Natural killer cell (primary cell): ENCODE measurements at regions not wholly inside any gene's neighbourhood (a gene's known extent, or its start where the extent isn't known, plus 50 kb on each side); places are given as distances from the start of the nearest gene placed in this dataset.
"Not testable (repeated sequence)": the region's sequence is repeated elsewhere in the genome, so short reads cannot be mapped to it uniquely, and the experiment has no call there.

Source experiments
- ATAC-seq, 3 donors: fragments of 150-1000 bp in 2 of 3; fragments of 200-7000 bp in 1 of 3; cut with Tn5 transposase; 1 replicate in 1 of 3; 2 replicates in 2 of 3; pipeline ENCODE4 v1.10.0; 2021; ENCODE audit warnings: mild to moderate bottlenecking in 2 of 3, moderate library complexity in 2 of 3
- DNase-seq, 2 donors: peaks; one replicate each; pipeline versions ENCODE4 v3.0.0 to v3.0.0-alpha.2; 2013 to 2021; ENCODE audit warnings: mixed read lengths in 1 of 2
- H3K27ac ChIP-seq: one replicate; pipeline ENCODE4 v1.5.1; 2013; ENCODE audit warnings: mild to moderate bottlenecking, low read length
- H3K27me3 ChIP-seq: one replicate; pipeline ENCODE4 v1.6.1; 2013; ENCODE audit warnings: low read length; ENCODE audit not compliant: control insufficient read depth, insufficient read depth
- H3K36me3 ChIP-seq: one replicate; pipeline ENCODE4 v1.6.1; 2013; ENCODE audit warnings: low read length; ENCODE audit not compliant: control insufficient read depth, insufficient read depth
- H3K4me1 ChIP-seq: one replicate; pipeline ENCODE4 v1.6.1; 2013; ENCODE audit warnings: low read length; ENCODE audit not compliant: control insufficient read depth, insufficient read depth
- H3K4me3 ChIP-seq: one replicate; pipeline ENCODE4 v1.5.1; 2013; ENCODE audit warnings: low read length
- H3K9me3 ChIP-seq: one replicate; pipeline ENCODE4 v1.6.1; 2013; ENCODE audit warnings: low read length; ENCODE audit not compliant: control insufficient read depth, insufficient read depth
- H3K27ac Mint-ChIP-seq, 2 donors: one replicate each; pipeline ENCODE4 v1.8.0; 2022; ENCODE audit warnings: mild to moderate bottlenecking in 2 of 2, mixed read lengths in 2 of 2, moderate library complexity in 1 of 2
- H3K27me3 Mint-ChIP-seq, 2 donors: one replicate each; pipeline ENCODE4 v1.8.0; 2022; ENCODE audit warnings: low read depth in 2 of 2, mixed read lengths in 2 of 2
- H3K36me3 Mint-ChIP-seq: one replicate; pipeline ENCODE4 v1.8.0; 2022; ENCODE audit warnings: mixed read lengths
- H3K4me1 Mint-ChIP-seq, 2 donors: one replicate each; pipeline ENCODE4 v1.8.0; 2022; ENCODE audit warnings: mixed read lengths in 2 of 2
- H3K4me3 Mint-ChIP-seq: one replicate; pipeline ENCODE4 v1.8.0; 2022; ENCODE audit warnings: mild to moderate bottlenecking, moderate library complexity, mixed read lengths
- H3K9me3 Mint-ChIP-seq, 2 donors: one replicate each; pipeline ENCODE4 v1.8.0; 2022; ENCODE audit warnings: mixed read lengths in 2 of 2
- WGBS: methylation state at CpG from one replicate; pipeline ENCODE4 v1.1.7; 2013; ENCODE audit warnings: missing lambda C conversion rate; ENCODE audit not compliant: insufficient coverage; 5-methylcytosine and 5-hydroxymethylcytosine counted together
- intact Hi-C: fragments of 100-400 bp; cut with micrococcal nuclease; formaldehyde crosslinking; loops from one replicate; pipeline ENCODE4 v1.14.2; 2022
- TF ChIP-seq, protein P1 (sequence below): fragments of 200-600 bp; IDR thresholded peaks from one replicate; pipeline ENCODE4 v1.8.0; 2022; ENCODE audit warnings: antibody characterized with exemption

GRCh38 chr13:27362064-27362751 is 62.2 kb upstream of the GTF3A start:
- Histone ChIP-seq H3K27ac (no peak overlapping the region), H3K4me1 (peaks cover 12% of the 10 kb centered on the region), H3K4me3 (peak overlapping the region; percentile 31), H3K9me3 (no peaks in the 10 kb centered on the region), H3K27me3 (peaks cover 4% of the 10 kb centered on the region), H3K36me3 (no peaks in the 10 kb centered on the region)
- intact Hi-C loops, result loop anchor here (1.0 kb wide), 2 partner anchors 464 to 622 kb away; no protein-coding TSS in a partner anchor
- Mint-ChIP-seq H3K27me3 (peaks cover 9 to 23% of the 10 kb centered on the region in 2 donors), H3K27ac (no peak overlapping the region), H3K4me1 (peaks cover 0 to 12% of the 10 kb centered on the region in 2 donors), H3K36me3 (no peaks in the 10 kb centered on the region), H3K9me3 (no peaks in the 10 kb centered on the region), H3K4me3 (peak overlapping the region; percentile 53)
- TF ChIP-seq, protein P1, sequence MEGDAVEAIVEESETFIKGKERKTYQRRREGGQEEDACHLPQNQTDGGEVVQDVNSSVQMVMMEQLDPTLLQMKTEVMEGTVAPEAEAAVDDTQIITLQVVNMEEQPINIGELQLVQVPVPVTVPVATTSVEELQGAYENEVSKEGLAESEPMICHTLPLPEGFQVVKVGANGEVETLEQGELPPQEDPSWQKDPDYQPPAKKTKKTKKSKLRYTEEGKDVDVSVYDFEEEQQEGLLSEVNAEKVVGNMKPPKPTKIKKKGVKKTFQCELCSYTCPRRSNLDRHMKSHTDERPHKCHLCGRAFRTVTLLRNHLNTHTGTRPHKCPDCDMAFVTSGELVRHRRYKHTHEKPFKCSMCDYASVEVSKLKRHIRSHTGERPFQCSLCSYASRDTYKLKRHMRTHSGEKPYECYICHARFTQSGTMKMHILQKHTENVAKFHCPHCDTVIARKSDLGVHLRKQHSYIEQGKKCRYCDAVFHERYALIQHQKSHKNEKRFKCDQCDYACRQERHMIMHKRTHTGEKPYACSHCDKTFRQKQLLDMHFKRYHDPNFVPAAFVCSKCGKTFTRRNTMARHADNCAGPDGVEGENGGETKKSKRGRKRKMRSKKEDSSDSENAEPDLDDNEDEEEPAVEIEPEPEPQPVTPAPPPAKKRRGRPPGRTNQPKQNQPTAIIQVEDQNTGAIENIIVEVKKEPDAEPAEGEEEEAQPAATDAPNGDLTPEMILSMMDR, result peak; percentile 76
- DNase-seq, result peak; percentile 77 to 88
- 10% methylated on average over 36 of the region's 36 CpGs for WGBS
- peak; percentile 95 to 98 (median 98) for ATAC-seq

DNA sequence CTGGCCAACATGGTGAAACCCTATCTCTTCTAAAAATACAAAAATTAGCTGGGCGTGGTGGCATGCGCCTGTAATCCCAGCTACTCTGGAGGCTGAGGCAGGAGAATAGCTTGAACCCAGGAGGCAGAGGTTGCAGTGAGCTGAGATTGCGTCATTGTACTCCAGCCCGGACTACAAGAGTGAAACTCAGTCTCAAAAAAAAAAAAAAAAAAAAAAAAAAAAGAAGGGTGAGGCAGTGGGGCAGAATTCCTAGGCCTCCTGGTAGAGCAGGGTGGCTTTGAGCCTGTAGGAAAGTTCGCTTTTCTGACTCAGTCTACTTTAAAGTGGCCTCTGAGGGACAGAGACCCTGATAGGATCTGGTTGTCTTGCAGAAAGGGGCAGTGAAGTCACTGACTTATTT is 60.8 kb upstream of the GTF3A start:
- H3K27ac Mint-ChIP-seq, DNase-seq, H3K4me3 ChIP-seq, intact Hi-C loops, H3K36me3 Mint-ChIP-seq, H3K9me3 Mint-ChIP-seq, H3K4me3 Mint-ChIP-seq, H3K27me3 ChIP-seq, H3K9me3 ChIP-seq, ATAC-seq, H3K36me3 ChIP-seq, H3K27ac ChIP-seq: not testable (repeated sequence)
- peaks cover 9 to 18% of the 10 kb centered on the region in 2 donors for H3K27me3 Mint-ChIP-seq
- WGBS, result 89% methylated on average over 5 of the region's 5 CpGs
- H3K4me1 ChIP-seq, result peaks cover 12% of the 10 kb centered on the region
- H3K4me1 Mint-ChIP-seq, result peaks cover 0 to 12% of the 10 kb centered on the region in 2 donors

GRCh38 chr13:27367570-27367969 is 56.8 kb upstream of the GTF3A start:
- H3K4me3 ChIP-seq, result no peak overlapping the region
- Mint-ChIP-seq H3K4me3 (no peak overlapping the region), H3K27me3 (peaks cover under 1 to 4% of the 10 kb centered on the region in 2 donors), H3K4me1 (peaks cover 5 to 6% of the 10 kb centered on the region in 2 donors), H3K9me3 (no peaks in the 10 kb centered on the region), H3K36me3 (no peaks in the 10 kb centered on the region), H3K27ac (no peak overlapping the region)
- DNase-seq (no peak), ATAC-seq (no peak)
- H3K4me1 ChIP-seq, result peaks cover under 1% of the 10 kb centered on the region
- no peaks in the 10 kb centered on the region for H3K9me3 ChIP-seq
- intact Hi-C loops, result no loop called here
- no peaks in the 10 kb centered on the region for H3K36me3 ChIP-seq
- no peak overlapping the region for H3K27ac ChIP-seq
- 91% methylated on average over 5 of the region's 5 CpGs for WGBS
- H3K27me3 ChIP-seq, result no peaks in the 10 kb centered on the region
- TF ChIP-seq, protein P1, result no peak

DNA sequence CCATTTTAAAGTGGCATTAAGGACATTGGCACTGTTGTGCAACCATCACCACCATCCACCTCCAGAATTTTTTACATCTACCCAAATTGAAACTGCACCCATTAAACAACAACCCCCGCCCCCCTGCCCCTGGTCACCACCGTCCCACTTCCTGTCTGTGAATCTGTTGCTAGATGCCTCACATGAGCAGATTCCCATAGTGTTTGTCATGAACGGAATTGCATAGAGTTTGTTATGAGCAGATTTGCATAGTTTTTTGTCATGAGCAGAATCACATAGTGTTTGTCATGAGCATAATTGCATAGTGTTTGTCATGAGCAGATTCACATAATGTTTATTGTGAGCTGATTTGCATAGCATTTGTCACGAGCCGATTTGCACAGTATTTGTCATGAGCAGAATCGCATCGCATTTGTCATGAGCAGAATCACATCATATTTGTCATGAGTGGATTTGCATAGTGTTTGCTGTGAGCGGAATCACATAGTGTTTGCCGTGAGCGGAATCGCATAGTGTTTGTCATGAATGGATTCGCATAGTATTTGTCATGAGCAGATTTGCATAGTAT is 54.0 kb upstream of the GTF3A start:
- Histone ChIP-seq H3K36me3 (no peaks in the 10 kb centered on the region), H3K9me3 (no peaks in the 10 kb centered on the region), H3K27me3 (no peaks in the 10 kb centered on the region), H3K4me1 (no peaks in the 10 kb centered on the region), H3K4me3 (no peak overlapping the region), H3K27ac (no peak overlapping the region)
- no peak for DNase-seq
- H3K36me3 Mint-ChIP-seq, result no peaks in the 10 kb centered on the region
- intact Hi-C loops, result loop anchor here (5.0 to 10.0 kb wide), 2 partner anchors 162 to 584 kb away; no protein-coding TSS in a partner anchor
- peak overlapping the region in 1 of 2 donors; percentile 49 for H3K27ac Mint-ChIP-seq
- peaks cover 5 to 6% of the 10 kb centered on the region in 2 donors for H3K4me1 Mint-ChIP-seq
- 83% methylated on average over 12 of the region's 12 CpGs for WGBS
- TF ChIP-seq, protein P1, result no peak
- no peaks in the 10 kb centered on the region for H3K9me3 Mint-ChIP-seq
- peak in 2 of 3 donors; percentile 58 to 63 for ATAC-seq
- no peak overlapping the region for H3K4me3 Mint-ChIP-seq
- H3K27me3 Mint-ChIP-seq, result peaks cover 6 to 7% of the 10 kb centered on the region in 2 donors
